ENCODE measurements at regions not wholly inside any gene's neighbourhood (a gene's known extent, or its start where the extent isn't known, plus 50 kb on each side); places are given as distances from the start of the nearest gene placed in this dataset.

- TF ChIP-seq CTCF (IDR thresholded peaks at IDR 0.05) (no peak), POLR2AphosphoS5 (IDR thresholded peaks at IDR 0.05) (no peak)
Observed at GRCh38 chr2:15793978-15794377, 146.4 kb upstream of the MYCN start.

Measured in esophagus muscularis mucosa (tissue), 3 donors.